GM12878 (cell line): ENCODE measurements at regions not wholly inside any gene's neighbourhood (a gene's known extent, or its start where the extent isn't known, plus 50 kb on each side); places are given as distances from the start of the nearest gene placed in this dataset.

ENCODE experiments used
- ATAC-seq: fragments of 200-7000 bp; cut with Tn5 transposase; 3 replicates; pipeline ENCODE4 v1.9.1; 2020; ENCODE audit warnings: mild to moderate bottlenecking, moderate library complexity
- BruUV-seq: library from RNA; stranded (reverse); fragments of 400-500 nt; replicated peaks from 2 replicates; lab custom pipeline; 2021; lab: Mats Ljungman, UMichigan
- CTCF ChIA-PET: fragments of 300-600 bp; sonication (Branson Sonifier 250); formaldehyde crosslinking; extraction: SDS; loops from one replicate; lab custom pipeline; 2021; ENCODE audit warnings: inconsistent platforms; lab: Yijun Ruan, JAX
- POLR2A ChIA-PET: fragments of 350-600 bp; formaldehyde crosslinking; extraction: SDS; loops from one replicate; lab custom pipeline; 2021; ENCODE audit warnings: inconsistent platforms; lab: Charles Lee
- RAD21 ChIA-PET: fragments of 300-600 bp; sonication (Branson Sonifier 250); formaldehyde crosslinking; loops from one replicate; lab custom pipeline; 2023; ENCODE audit warnings: antibody characterized with exemption; ENCODE audit not compliant: unreplicated experiment; lab: Charles Lee
- SMC1A ChIA-PET: fragments of 300-600 bp; sonication (Branson Sonifier 250); formaldehyde crosslinking; loops from one replicate; lab custom pipeline; 2023; ENCODE audit not compliant: unreplicated experiment, uncharacterized antibody; lab: Charles Lee
- DNase-seq: peaks from one replicate; pipeline ENCODE4 v3.0.0-alpha.2; 2011; ENCODE audit warnings: low read depth, low spot score
- FAIRE-seq: peaks from 3 replicates; lab custom pipeline; 2011; peaks lifted over from hg19 to GRCh38; lab: Jason Lieb, UNC
- H2AFZ ChIP-seq: 2 replicates; pipeline ENCODE4 v1.6.0; 2011; ENCODE audit warnings: low read depth, low read length, control low read depth; ENCODE audit not compliant: control insufficient read depth
- H3K27ac ChIP-seq: 2 replicates; pipeline ENCODE4 v1.5.1; 2011; ENCODE audit warnings: control low read depth; ENCODE audit not compliant: control insufficient read depth, insufficient read depth
- H3K27me3 ChIP-seq, 2 experiments: replicated peaks in 1 of 2; 2 replicates each; pipeline versions ENCODE4 v1.6.0 to v1.6.1; 2011; ENCODE audit warnings: low read length in 1 of 2; ENCODE audit not compliant: control insufficient read depth in 2 of 2, insufficient read depth in 2 of 2
- H3K36me3 ChIP-seq, 2 experiments: 2 replicates each; pipeline ENCODE4 v1.5.1; 2011; ENCODE audit warnings: low read length in 1 of 2; ENCODE audit not compliant: control insufficient read depth in 2 of 2, insufficient read depth in 2 of 2
- H3K4me1 ChIP-seq: 2 replicates; pipeline ENCODE4 v1.6.1; 2011; ENCODE audit warnings: mild to moderate bottlenecking, low read length, moderate library complexity, mixed read lengths; ENCODE audit not compliant: control insufficient read depth, insufficient read depth
- H3K4me2 ChIP-seq: 2 replicates; pipeline ENCODE4 v1.6.0; 2011; ENCODE audit warnings: control low read depth; ENCODE audit not compliant: control insufficient read depth, insufficient read depth
- H3K4me3 ChIP-seq: fragments of 200-600 bp; sonication (generic); 2 replicates; pipeline ENCODE4 v1.5.1; 2016
- H3K79me2 ChIP-seq: 2 replicates; pipeline ENCODE4 v1.6.0; 2011; ENCODE audit warnings: low read length; ENCODE audit not compliant: control insufficient read depth, insufficient read depth
- H3K9ac ChIP-seq: 2 replicates; pipeline ENCODE4 v1.8.0; 2011; ENCODE audit warnings: low read length, control low read depth, mixed read lengths; ENCODE audit not compliant: control insufficient read depth, insufficient read depth
- H3K9me3 ChIP-seq: replicated peaks from 3 replicates; pipeline ENCODE4 v1.5.1; 2011; ENCODE audit warnings: mild to moderate bottlenecking, low read length; ENCODE audit not compliant: control insufficient read depth, insufficient read depth
- H4K20me1 ChIP-seq: 2 replicates; pipeline ENCODE4 v1.6.0; 2011; ENCODE audit not compliant: control insufficient read depth, insufficient read depth
- BACH1 ChIP-seq: fragments of 450-650 bp; IDR thresholded peaks from 2 replicates; pipeline ENCODE4 v1.6.1; 2017; ENCODE audit warnings: mild to moderate bottlenecking, borderline replicate concordance
- CBX3 ChIP-seq: fragments of 200-600 bp; sonication (generic); IDR thresholded peaks from 2 replicates; pipeline ENCODE4 v1.6.1; 2016; ENCODE audit warnings: low read depth, borderline replicate concordance
- CEBPB ChIP-seq, 2 experiments: fragments of 150-350 bp in 1 of 2; IDR thresholded peaks; 2 replicates each; pipeline ENCODE4 v1.6.1; 2012 to 2014; ENCODE audit warnings: low read depth in 2 of 2, low read length in 2 of 2, borderline replicate concordance in 1 of 2, inconsistent platforms in 1 of 2
- CHD1 ChIP-seq: IDR thresholded peaks from 2 replicates; pipeline ENCODE4 v1.6.1; 2012; ENCODE audit warnings: low read depth, low read length, improper control_type of control experiment
- DPF2 ChIP-seq: fragments of 450-650 bp; IDR thresholded peaks from 2 replicates; pipeline ENCODE4 v1.6.1; 2017; ENCODE audit warnings: mild to moderate bottlenecking
- EED ChIP-seq: sonication (generic); IDR thresholded peaks from 2 replicates; pipeline ENCODE4 v1.6.1; 2016; ENCODE audit warnings: antibody characterized with exemption, low read depth
- ESRRA ChIP-seq: IDR thresholded peaks from 2 replicates; pipeline ENCODE4 v1.6.1; 2012; ENCODE audit warnings: mild to moderate bottlenecking, low read length, improper control_type of control experiment
- FOS ChIP-seq: IDR thresholded peaks from 3 replicates; pipeline ENCODE4 v1.6.1; 2011; ENCODE audit warnings: borderline replicate concordance; ENCODE audit not compliant: insufficient read length; ENCODE audit errors: extremely low read depth
- HDAC2 ChIP-seq: fragments of 200-600 bp; sonication (generic); IDR thresholded peaks from 2 replicates; pipeline ENCODE4 v1.6.1; 2017
- HDGF ChIP-seq: fragments of 450-650 bp; IDR thresholded peaks from 2 replicates; pipeline ENCODE4 v1.6.1; 2016; ENCODE audit warnings: antibody characterized with exemption
- KDM1A ChIP-seq: fragments of 200-600 bp; sonication (generic); IDR thresholded peaks from 2 replicates; pipeline ENCODE4 v1.6.1; 2016; ENCODE audit warnings: borderline replicate concordance
- MEF2B ChIP-seq: fragments of 450-650 bp; IDR thresholded peaks from 2 replicates; pipeline ENCODE4 v1.6.1; 2018; ENCODE audit warnings: mild to moderate bottlenecking, moderate library complexity; ENCODE audit not compliant: partially characterized antibody, poor library complexity, severe bottlenecking
- NR2C1 ChIP-seq: fragments of 450-650 bp; IDR thresholded peaks from 2 replicates; pipeline ENCODE4 v1.6.1; 2017; ENCODE audit warnings: antibody characterized with exemption, mild to moderate bottlenecking, moderate library complexity
- POLR2AphosphoS5 ChIP-seq: IDR thresholded peaks from 2 replicates; pipeline ENCODE4 v1.6.1; 2011; ENCODE audit warnings: mild to moderate bottlenecking, low read length, inconsistent platforms
- SIN3A ChIP-seq: IDR thresholded peaks from 2 replicates; pipeline ENCODE4 v1.6.1; 2012; ENCODE audit warnings: low read depth, low read length, improper control_type of control experiment
- SIX5 ChIP-seq: IDR thresholded peaks from 2 replicates; pipeline ENCODE4 v1.6.1; 2011; ENCODE audit warnings: mild to moderate bottlenecking, low read depth, low read length, moderate library complexity; ENCODE audit not compliant: severe bottlenecking
- SP1 ChIP-seq: IDR thresholded peaks from one replicate; pipeline ENCODE4 v1.6.1; 2011; ENCODE audit warnings: low read depth, low read length
- SPI1 ChIP-seq: IDR thresholded peaks from 2 replicates; pipeline ENCODE4 v1.6.1; 2011; ENCODE audit warnings: low read depth, mild to moderate bottlenecking, low read length, moderate library complexity, borderline replicate concordance; ENCODE audit not compliant: insufficient read depth
- TCF3 ChIP-seq: IDR thresholded peaks from 2 replicates; pipeline ENCODE4 v1.6.1; 2012; ENCODE audit warnings: low read depth, mild to moderate bottlenecking, low read length, borderline replicate concordance; ENCODE audit not compliant: insufficient read depth
- ZNF274 ChIP-seq: IDR thresholded peaks from one replicate; pipeline ENCODE4 v1.8.0; 2011; ENCODE audit not compliant: insufficient read length, insufficient read depth
- ZNF622 ChIP-seq: fragments of 450-650 bp; IDR thresholded peaks from 2 replicates; pipeline ENCODE4 v1.6.1; 2017; ENCODE audit warnings: mild to moderate bottlenecking, inconsistent platforms
- WGBS: methylation state at CpG from one replicate; pipeline ENCODE4 v1.1.6; 2016; ENCODE audit warnings: low lambda C conversion rate; ENCODE audit not compliant: insufficient replicate concordance, insufficient coverage; ENCODE audit errors: missing lambda C conversion rate; 5-methylcytosine and 5-hydroxymethylcytosine counted together
- in situ Hi-C: fragments of 300-500 bp; cut with MboI; formaldehyde crosslinking; loops from 9 replicates; pipeline ENCODE4 v1.14.3; 2018; ENCODE audit warnings: mixed read lengths
- intact Hi-C: fragments of 100-400 bp; cut with micrococcal nuclease; formaldehyde crosslinking; loops from one replicate; pipeline ENCODE4 v1.14.2; 2022; ENCODE audit not compliant: unreplicated experiment
- TF ChIP-seq, protein P1 (sequence below): fragments of 450-650 bp; conservative IDR thresholded peaks from 2 replicates; pipeline ENCODE4 v1.6.1; 2017; ENCODE audit warnings: mild to moderate bottlenecking, moderate library complexity

DNA sequence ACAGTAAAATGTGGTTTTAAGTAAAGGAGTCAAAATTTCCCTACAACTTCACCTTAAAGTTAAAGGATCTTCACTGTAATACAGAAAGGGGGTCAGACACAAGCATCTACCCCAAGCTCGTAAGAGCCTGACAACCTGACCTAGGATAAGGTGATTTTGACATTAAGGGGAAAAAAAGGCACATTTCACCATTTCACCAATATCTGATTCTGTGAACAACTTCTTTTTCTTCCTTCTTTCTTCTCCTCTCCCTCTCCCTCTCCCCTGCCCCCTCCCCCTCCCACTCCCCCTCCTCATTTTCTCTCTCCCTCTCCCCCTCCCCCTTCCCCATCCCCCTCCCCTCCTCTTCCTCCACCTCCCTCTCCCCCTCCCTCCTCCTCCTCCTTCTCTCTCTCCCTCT, 796.7 kb upstream of the ARGLU1 start:
- CTCF ChIA-PET: no interaction called here
- DNase-seq (no peak), FAIRE-seq (no peak), ATAC-seq (no peak)
- intact Hi-C loops (no loop called here), in situ Hi-C loops (no loop called here)
- SMC1A ChIA-PET: no interaction called here
- RAD21 ChIA-PET: no interaction called here
- no TSS peak for BruUV-seq
- H3K36me3 ChIP-seq: no peaks in the 10 kb centered on the region
- no peaks in the 10 kb centered on the region for H3K4me1 ChIP-seq
- H3K9me3 ChIP-seq: no peaks in the 10 kb centered on the region
- no peak overlapping the region for H3K4me3 ChIP-seq
- no peak overlapping the region for H3K9ac ChIP-seq
- POLR2A ChIA-PET: no interaction called here
- TF ChIP-seq SPI1 (no peak), NR2C1 (no peak), FOS (no peak), DPF2 (no peak), SIN3A (no peak), KDM1A (no peak), CBX3 (no peak), SIX5 (no peak), POLR2AphosphoS5 (no peak), CHD1 (no peak), SP1 (no peak)
- no peak overlapping the region for H2AFZ ChIP-seq
- H3K27me3 ChIP-seq: no peaks in the 10 kb centered on the region
- H3K27ac ChIP-seq: no peak overlapping the region
- no peaks in the 10 kb centered on the region for H3K79me2 ChIP-seq
- no peaks in the 10 kb centered on the region for H4K20me1 ChIP-seq
- H3K4me2 ChIP-seq: no peak overlapping the region
- WGBS: no CpG with 5 or more reads among the region's 1 CpG

DNA sequence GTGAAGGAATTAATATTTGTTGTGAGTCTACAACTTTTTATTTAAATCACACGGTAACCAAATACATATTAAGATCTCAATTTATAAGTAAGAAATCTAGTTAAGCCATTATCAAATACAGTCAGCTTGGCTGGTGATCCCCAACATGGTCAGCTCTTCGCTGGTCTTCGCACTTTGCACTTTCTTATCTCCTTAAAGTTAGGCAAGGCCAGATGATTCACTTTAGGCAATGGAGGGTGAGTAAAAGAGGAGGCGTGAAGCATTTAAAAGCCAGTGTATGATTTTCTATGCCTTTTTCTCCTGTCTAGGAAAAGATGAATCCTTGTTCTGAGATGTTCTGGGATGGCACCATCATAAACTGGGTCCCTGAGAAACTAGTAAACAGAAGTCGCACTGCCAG, 793.7 kb upstream of the ARGLU1 start:
- DNase-seq (no peak), FAIRE-seq (no peak), ATAC-seq (no peak)
- in situ Hi-C loops (no loop called here), intact Hi-C loops (no loop called here)
- no peak overlapping the region for H2AFZ ChIP-seq
- RAD21 ChIA-PET: no interaction called here
- H3K9me3 ChIP-seq: no peaks in the 10 kb centered on the region
- SMC1A ChIA-PET: no interaction called here
- H3K4me1 ChIP-seq: no peaks in the 10 kb centered on the region
- H3K4me3 ChIP-seq: no peak overlapping the region
- no peaks in the 10 kb centered on the region for H3K79me2 ChIP-seq
- H3K27ac ChIP-seq: no peak overlapping the region
- H4K20me1 ChIP-seq: no peaks in the 10 kb centered on the region
- BruUV-seq: no TSS peak
- H3K9ac ChIP-seq: no peak overlapping the region
- POLR2A ChIA-PET: no interaction called here
- H3K36me3 ChIP-seq: no peaks in the 10 kb centered on the region
- no peaks in the 10 kb centered on the region for H3K27me3 ChIP-seq
- CTCF ChIA-PET: no interaction called here
- H3K4me2 ChIP-seq: no peak overlapping the region
- WGBS: 46% methylated on average over 5 of the region's 5 CpGs
- TF ChIP-seq EED (no peak), ZNF274 (no peak), ESRRA (no peak), HDAC2 (no peak), CEBPB (IDR thresholded peaks at IDR 0.05; ENCODE audit: borderline replicate concordance in 1 of 2, low read depth in 2 of 2, low read length in 2 of 2) (no peak), POLR2AphosphoS5 (no peak), ZNF622 (no peak), HDGF (no peak), MEF2B (no peak), BACH1 (no peak), TCF3 (no peak)
- TF ChIP-seq, protein P1, sequence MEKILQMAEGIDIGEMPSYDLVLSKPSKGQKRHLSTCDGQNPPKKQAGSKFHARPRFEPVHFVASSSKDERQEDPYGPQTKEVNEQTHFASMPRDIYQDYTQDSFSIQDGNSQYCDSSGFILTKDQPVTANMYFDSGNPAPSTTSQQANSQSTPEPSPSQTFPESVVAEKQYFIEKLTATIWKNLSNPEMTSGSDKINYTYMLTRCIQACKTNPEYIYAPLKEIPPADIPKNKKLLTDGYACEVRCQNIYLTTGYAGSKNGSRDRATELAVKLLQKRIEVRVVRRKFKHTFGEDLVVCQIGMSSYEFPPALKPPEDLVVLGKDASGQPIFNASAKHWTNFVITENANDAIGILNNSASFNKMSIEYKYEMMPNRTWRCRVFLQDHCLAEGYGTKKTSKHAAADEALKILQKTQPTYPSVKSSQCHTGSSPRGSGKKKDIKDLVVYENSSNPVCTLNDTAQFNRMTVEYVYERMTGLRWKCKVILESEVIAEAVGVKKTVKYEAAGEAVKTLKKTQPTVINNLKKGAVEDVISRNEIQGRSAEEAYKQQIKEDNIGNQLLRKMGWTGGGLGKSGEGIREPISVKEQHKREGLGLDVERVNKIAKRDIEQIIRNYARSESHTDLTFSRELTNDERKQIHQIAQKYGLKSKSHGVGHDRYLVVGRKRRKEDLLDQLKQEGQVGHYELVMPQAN: no peak
